Mucosa of stomach (tissue), 1 donor: ENCODE measurements at regions not wholly inside any gene's neighbourhood (a gene's known extent, or its start where the extent isn't known, plus 50 kb on each side); places are given as distances from the start of the nearest gene placed in this dataset.

Experiments used
- H3K27me3 ChIP-seq: one replicate; pipeline ENCODE4 v1.7.0; 2013; ENCODE audit warnings: mild to moderate bottlenecking, low read length; ENCODE audit not compliant: control insufficient read depth, insufficient read depth
- H3K36me3 ChIP-seq: one replicate; pipeline ENCODE4 v1.7.0; 2013; ENCODE audit warnings: low read length; ENCODE audit not compliant: control insufficient read depth, insufficient read depth
- H3K4me1 ChIP-seq: one replicate; pipeline ENCODE4 v1.7.0; 2013; ENCODE audit warnings: mild to moderate bottlenecking, low read length; ENCODE audit not compliant: control insufficient read depth, insufficient read depth
- H3K4me3 ChIP-seq: one replicate; pipeline ENCODE4 v1.7.0; 2013; ENCODE audit warnings: low read length
- H3K9ac ChIP-seq: one replicate; pipeline ENCODE4 v1.7.0; 2013; ENCODE audit warnings: mild to moderate bottlenecking, low read length, moderate library complexity
- H3K9me3 ChIP-seq: one replicate; pipeline ENCODE4 v1.7.0; 2013; ENCODE audit warnings: mild to moderate bottlenecking, low read length, moderate library complexity; ENCODE audit not compliant: control insufficient read depth
- donor health status: Pancreatic carcinoma.

DNA sequence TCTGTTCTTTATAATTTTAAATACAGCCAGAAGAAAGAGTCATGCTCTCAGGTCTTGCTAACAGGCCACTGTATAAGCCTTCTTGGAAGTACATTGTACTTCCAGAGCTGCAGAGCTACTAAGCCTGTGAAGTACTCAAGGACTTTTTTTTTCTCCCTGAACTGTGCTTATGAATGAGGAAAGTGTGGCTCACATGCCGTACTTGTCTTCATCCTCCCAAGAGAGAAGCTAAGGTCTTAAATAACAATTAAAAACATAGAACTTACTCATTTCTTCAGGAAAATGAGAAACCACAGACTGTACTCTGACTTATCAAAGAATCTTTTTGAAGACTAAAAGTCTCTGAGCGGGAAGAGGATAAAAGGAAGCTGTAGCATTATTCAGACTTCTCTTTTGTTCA lies 218.3 kb downstream of the HTR1B start:
- Histone ChIP-seq H3K9me3 (no peaks in the 10 kb centered on the region), H3K4me3 (no peak overlapping the region), H3K36me3 (no peaks in the 10 kb centered on the region)

DNA sequence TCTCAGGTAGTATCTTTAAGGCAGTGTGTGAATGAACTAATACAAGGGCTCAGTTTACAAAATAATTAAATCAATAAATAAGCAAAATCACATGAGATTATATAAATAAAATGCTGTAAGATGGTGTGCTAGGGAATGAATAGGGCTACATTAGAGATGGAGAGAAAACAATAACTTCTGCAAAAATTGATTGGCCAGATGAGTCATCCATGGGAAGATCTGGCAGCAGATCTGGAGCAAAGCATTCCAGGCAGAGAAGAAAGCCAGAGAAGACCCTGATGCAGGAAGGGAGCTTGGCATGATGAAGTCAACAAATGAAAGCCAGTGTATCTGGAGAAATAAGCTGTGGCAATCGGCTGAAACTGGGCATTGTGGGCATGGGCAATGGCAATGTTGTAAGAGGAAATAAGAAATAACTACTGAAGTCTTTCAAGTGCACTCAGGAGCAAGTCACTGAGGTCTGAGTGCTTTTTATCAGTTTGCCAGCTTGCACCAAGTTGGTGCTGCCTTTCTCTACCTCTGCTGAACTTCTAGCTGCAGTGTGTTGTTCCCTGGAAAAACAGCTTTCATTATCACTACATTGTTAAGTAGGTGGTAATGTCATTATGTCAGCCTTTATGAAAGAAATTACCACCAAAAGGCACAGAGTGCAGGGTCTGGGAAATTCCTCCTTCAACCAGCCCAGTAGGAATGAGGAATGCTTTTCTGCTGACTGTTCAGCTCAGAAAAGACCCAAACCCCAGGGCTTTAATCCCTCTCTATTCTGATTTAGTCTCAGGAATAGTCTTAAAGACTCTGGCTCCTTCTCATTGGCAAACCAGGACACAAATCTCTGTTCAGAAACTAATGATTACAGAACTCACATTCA lies 231.6 kb downstream of the HTR1B start:
- no peaks in the 10 kb centered on the region for H3K4me1 ChIP-seq
- H3K4me3 ChIP-seq: no peak overlapping the region
- H3K9ac ChIP-seq: no peak overlapping the region
- H3K36me3 ChIP-seq: no peaks in the 10 kb centered on the region
- no peaks in the 10 kb centered on the region for H3K9me3 ChIP-seq
- H3K27me3 ChIP-seq: no peaks in the 10 kb centered on the region

More for the DNA sequence above, 218.3 kb downstream of the HTR1B start:
- H3K27me3 ChIP-seq: no peaks in the 10 kb centered on the region
- no peaks in the 10 kb centered on the region for H3K4me1 ChIP-seq
- no peak overlapping the region for H3K9ac ChIP-seq

DNA sequence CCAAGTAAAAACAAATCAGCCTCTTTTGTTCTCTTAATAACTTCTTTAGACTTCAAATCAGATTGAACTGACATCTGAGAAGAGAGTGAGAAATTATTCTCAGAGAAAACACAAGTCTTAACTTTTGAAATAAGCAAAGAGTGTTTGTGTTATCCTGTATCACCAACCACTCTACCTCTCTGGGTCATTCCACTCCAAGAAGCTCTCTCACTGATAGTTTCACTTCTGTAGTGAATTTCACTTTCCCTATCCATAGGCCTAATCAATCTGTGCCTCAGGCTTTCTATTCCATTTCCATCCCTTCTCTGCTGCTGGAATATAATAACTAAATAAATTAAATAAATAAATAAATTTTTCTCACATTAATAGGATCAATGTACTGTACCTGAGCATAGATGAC lies 235.0 kb downstream of the HTR1B start:
- H3K9me3 ChIP-seq: no peaks in the 10 kb centered on the region
- no peaks in the 10 kb centered on the region for H3K36me3 ChIP-seq
- no peaks in the 10 kb centered on the region for H3K27me3 ChIP-seq
- H3K4me1 ChIP-seq: no peaks in the 10 kb centered on the region
- H3K9ac ChIP-seq: no peak overlapping the region
- H3K4me3 ChIP-seq: no peak overlapping the region

- Histone ChIP-seq H3K4me3 (no peak overlapping the region), H3K36me3 (no peaks in the 10 kb centered on the region), H3K9ac (no peak overlapping the region), H3K27me3 (no peaks in the 10 kb centered on the region), H3K4me1 (no peaks in the 10 kb centered on the region), H3K9me3 (no peaks in the 10 kb centered on the region)
Measured at GRCh38 chr6:77217896-77218295, 245.4 kb downstream of the HTR1B start.

- Histone ChIP-seq H3K4me3 (no peak overlapping the region), H3K9me3 (no peaks in the 10 kb centered on the region), H3K4me1 (no peaks in the 10 kb centered on the region), H3K27me3 (no peaks in the 10 kb centered on the region), H3K9ac (no peak overlapping the region), H3K36me3 (no peaks in the 10 kb centered on the region)
Measured at GRCh38 chr6:77205936-77206335, 257.4 kb downstream of the HTR1B start.

- Histone ChIP-seq H3K4me3 (no peak overlapping the region), H3K9me3 (no peaks in the 10 kb centered on the region), H3K36me3 (no peaks in the 10 kb centered on the region), H3K27me3 (no peaks in the 10 kb centered on the region), H3K9ac (no peak overlapping the region), H3K4me1 (no peaks in the 10 kb centered on the region)
Measured at GRCh38 chr6:77204555-77204954, 258.7 kb downstream of the HTR1B start.

DNA sequence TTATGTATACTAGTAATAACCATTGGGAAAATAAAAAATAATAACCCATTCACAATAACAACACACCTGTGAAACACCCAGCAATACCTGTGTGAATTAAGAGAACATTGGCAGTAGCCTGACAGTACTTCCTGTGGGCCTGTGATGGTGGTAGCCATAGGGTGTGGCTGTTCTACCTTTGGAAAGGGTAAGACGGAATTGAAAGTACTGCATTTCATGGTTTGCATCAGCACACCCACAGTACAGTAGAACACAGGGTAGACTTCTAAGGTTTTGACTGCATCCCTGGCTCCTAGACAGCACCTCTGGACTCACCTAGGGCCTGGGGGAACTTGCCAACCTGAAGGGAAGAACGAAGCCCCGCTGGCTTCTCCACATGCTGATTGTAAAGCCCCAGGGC lies 279.8 kb downstream of the HTR1B start:
- Histone ChIP-seq H3K27me3 (no peaks in the 10 kb centered on the region), H3K9me3 (no peaks in the 10 kb centered on the region), H3K36me3 (no peaks in the 10 kb centered on the region), H3K9ac (no peak overlapping the region), H3K4me1 (no peaks in the 10 kb centered on the region), H3K4me3 (no peak overlapping the region)

GRCh38 chr6:77181749-77182148 lies 281.5 kb downstream of the HTR1B start:
- Histone ChIP-seq H3K4me3 (no peak overlapping the region), H3K4me1 (no peaks in the 10 kb centered on the region), H3K9ac (no peak overlapping the region), H3K36me3 (no peaks in the 10 kb centered on the region), H3K27me3 (no peaks in the 10 kb centered on the region), H3K9me3 (no peaks in the 10 kb centered on the region)

- no peaks in the 10 kb centered on the region for H3K27me3 ChIP-seq
- no peaks in the 10 kb centered on the region for H3K36me3 ChIP-seq
- H3K4me3 ChIP-seq: no peak overlapping the region
- no peak overlapping the region for H3K9ac ChIP-seq
- no peaks in the 10 kb centered on the region for H3K4me1 ChIP-seq
- no peaks in the 10 kb centered on the region for H3K9me3 ChIP-seq
Measured at GRCh38 chr6:77180326-77180725, 283.0 kb downstream of the HTR1B start.

DNA sequence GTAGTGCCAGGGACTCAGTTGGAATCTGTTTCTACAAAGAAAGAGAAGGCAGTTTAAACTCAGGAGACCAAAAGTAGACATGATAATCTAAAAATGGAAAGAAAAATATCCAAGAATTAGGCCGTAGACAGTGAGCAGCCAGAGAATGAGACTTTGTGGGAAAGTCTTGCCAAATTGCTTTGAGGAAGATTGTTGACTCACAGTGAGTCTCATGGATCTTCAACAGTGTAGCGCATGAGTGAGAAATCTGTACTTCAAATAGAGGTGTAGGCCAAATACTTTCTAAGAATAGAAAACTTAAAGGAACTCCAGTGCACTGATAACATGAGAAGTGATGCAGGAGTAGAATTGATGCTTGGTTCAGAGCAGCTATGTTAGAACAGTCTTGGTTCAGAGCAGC lies 284.5 kb downstream of the HTR1B start:
- no peaks in the 10 kb centered on the region for H3K4me1 ChIP-seq
- no peaks in the 10 kb centered on the region for H3K36me3 ChIP-seq
- no peaks in the 10 kb centered on the region for H3K27me3 ChIP-seq
- H3K4me3 ChIP-seq: no peak overlapping the region
- no peak overlapping the region for H3K9ac ChIP-seq
- no peaks in the 10 kb centered on the region for H3K9me3 ChIP-seq

- no peak overlapping the region for H3K4me3 ChIP-seq
- H3K9ac ChIP-seq: no peak overlapping the region
- H3K36me3 ChIP-seq: no peaks in the 10 kb centered on the region
- H3K9me3 ChIP-seq: no peaks in the 10 kb centered on the region
- no peaks in the 10 kb centered on the region for H3K4me1 ChIP-seq
- no peaks in the 10 kb centered on the region for H3K27me3 ChIP-seq
Measured at GRCh38 chr6:77177470-77177869, 285.8 kb downstream of the HTR1B start.

DNA sequence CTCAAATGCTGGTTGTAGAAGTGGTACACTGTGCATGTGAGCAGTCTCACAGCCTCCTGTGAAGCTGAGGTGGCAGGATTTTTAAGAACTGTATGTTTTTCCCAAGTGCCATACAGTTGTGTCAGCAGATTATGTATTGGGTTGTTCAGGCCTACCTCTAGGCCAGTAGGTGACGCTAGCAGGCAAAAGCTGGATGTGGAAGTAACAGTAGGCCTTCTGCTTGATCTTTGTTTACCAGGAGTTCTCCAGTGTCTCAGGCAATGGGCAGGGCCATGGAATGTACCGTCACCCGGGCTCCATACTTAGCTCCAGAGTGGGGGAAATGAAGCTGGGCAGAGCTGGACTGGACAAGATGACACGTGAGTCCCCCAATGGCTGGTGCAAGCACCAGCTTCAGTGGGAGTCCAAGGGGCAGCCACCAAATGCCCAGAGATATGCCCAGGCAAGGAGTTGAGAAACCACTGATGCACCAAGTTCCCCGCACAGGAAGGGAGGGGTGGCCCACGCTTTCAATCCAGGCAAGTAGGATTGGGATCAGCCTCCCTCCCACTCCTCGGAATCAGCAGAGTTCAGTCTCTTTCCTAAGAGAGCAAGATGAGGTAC lies 289.7 kb downstream of the HTR1B start:
- no peaks in the 10 kb centered on the region for H3K9me3 ChIP-seq
- no peak overlapping the region for H3K9ac ChIP-seq
- no peaks in the 10 kb centered on the region for H3K4me1 ChIP-seq
- no peaks in the 10 kb centered on the region for H3K36me3 ChIP-seq
- no peaks in the 10 kb centered on the region for H3K27me3 ChIP-seq
- H3K4me3 ChIP-seq: no peak overlapping the region
